ENCODE measurements at regions not wholly inside any gene's neighbourhood (a gene's known extent, or its start where the extent isn't known, plus 50 kb on each side); places are given as distances from the start of the nearest gene placed in this dataset.
"Not testable (repeated sequence)": the region's sequence is repeated elsewhere in the genome, so short reads cannot be mapped to it uniquely, and the experiment has no call there.

GRCh38 chr4:133278591-133278990 lies 129.5 kb downstream of the PCDH10 start:
- no peak for DNase-seq

- DNase-seq, result not testable (repeated sequence)
Measured at GRCh38 chr4:133277940-133278339, 128.8 kb downstream of the PCDH10 start.

- DNase-seq, result no peak
Measured at GRCh38 chr4:133275246-133275645, 126.2 kb downstream of the PCDH10 start.

GRCh38 chr4:133273401-133273800 lies 124.3 kb downstream of the PCDH10 start:
- no peak for DNase-seq

GRCh38 chr4:133270021-133270570 lies 121.0 kb downstream of the PCDH10 start:
- no peak for DNase-seq

GRCh38 chr4:133268205-133268604 lies 119.1 kb downstream of the PCDH10 start:
- no peak for DNase-seq

GRCh38 chr4:133267506-133267905 lies 118.4 kb downstream of the PCDH10 start:
- not testable (repeated sequence) for DNase-seq

GRCh38 chr4:133266966-133267365 lies 117.9 kb downstream of the PCDH10 start:
- not testable (repeated sequence) for DNase-seq

- not testable (repeated sequence) for DNase-seq
Measured at GRCh38 chr4:133264251-133264650, 115.2 kb downstream of the PCDH10 start.

- no peak for DNase-seq
Measured at GRCh38 chr4:133263104-133263503, 114.0 kb downstream of the PCDH10 start.

GRCh38 chr4:133247861-133248260 lies 98.8 kb downstream of the PCDH10 start:
- DNase-seq, result no peak

- DNase-seq, result no peak
Measured at GRCh38 chr4:133245226-133245625, 96.1 kb downstream of the PCDH10 start.

All from NCI-H2171 (cell line).